HUES6 (cell line): ENCODE measurements at regions not wholly inside any gene's neighbourhood (a gene's known extent, or its start where the extent isn't known, plus 50 kb on each side); places are given as distances from the start of the nearest gene placed in this dataset.
"Not testable (repeated sequence)": the region's sequence is repeated elsewhere in the genome, so short reads cannot be mapped to it uniquely, and the experiment has no call there.

Experiments
- H3K27ac ChIP-seq: 2 replicates; pipeline ENCODE4 v1.7.0; 2013; ENCODE audit warnings: low read depth, mild to moderate bottlenecking, low read length, inconsistent platforms
- H3K27me3 ChIP-seq: 2 replicates; pipeline ENCODE4 v1.6.1; 2013; ENCODE audit warnings: low read length; ENCODE audit not compliant: control insufficient read depth, insufficient read depth
- H3K36me3 ChIP-seq: 2 replicates; pipeline ENCODE4 v1.6.1; 2013; ENCODE audit warnings: low read length; ENCODE audit not compliant: control insufficient read depth, insufficient read depth
- H3K4me1 ChIP-seq: 2 replicates; pipeline ENCODE4 v1.6.1; 2013; ENCODE audit warnings: low read length; ENCODE audit not compliant: control insufficient read depth, insufficient read depth
- H3K4me3 ChIP-seq: 2 replicates; pipeline ENCODE4 v1.5.1; 2013; ENCODE audit warnings: low read depth, low read length
- H3K9ac ChIP-seq: one replicate; pipeline ENCODE4 v1.6.1; 2013; ENCODE audit warnings: mild to moderate bottlenecking, low read length
- H3K9me3 ChIP-seq: 2 replicates; pipeline ENCODE4 v1.6.1; 2013; ENCODE audit warnings: low read depth, low read length; ENCODE audit not compliant: control insufficient read depth, insufficient read depth

- H3K4me1 ChIP-seq, result no peaks in the 10 kb centered on the region
- H3K9me3 ChIP-seq, result peaks cover 49% of the 10 kb centered on the region
- H3K4me3 ChIP-seq, result no peak overlapping the region
- H3K27me3 ChIP-seq, result no peaks in the 10 kb centered on the region
- H3K9ac ChIP-seq, result no peak overlapping the region
- no peaks in the 10 kb centered on the region for H3K36me3 ChIP-seq
- H3K27ac ChIP-seq, result no peak overlapping the region
Observed at GRCh38 chr10:123391275-123392028, 237.2 kb downstream of the BUB3 start.

- H3K9me3 ChIP-seq, result peaks cover 42% of the 10 kb centered on the region
- H3K36me3 ChIP-seq, result no peaks in the 10 kb centered on the region
- H3K27ac ChIP-seq, result no peak overlapping the region
- H3K9ac ChIP-seq, result no peak overlapping the region
- H3K27me3 ChIP-seq, result no peaks in the 10 kb centered on the region
- H3K4me1 ChIP-seq, result no peaks in the 10 kb centered on the region
- no peak overlapping the region for H3K4me3 ChIP-seq
Observed at GRCh38 chr10:123392182-123392963, 238.2 kb downstream of the BUB3 start.

- H3K4me3 ChIP-seq, result no peak overlapping the region
- H3K36me3 ChIP-seq, result no peaks in the 10 kb centered on the region
- no peaks in the 10 kb centered on the region for H3K4me1 ChIP-seq
- H3K9ac ChIP-seq, result no peak overlapping the region
- no peak overlapping the region for H3K27ac ChIP-seq
- no peaks in the 10 kb centered on the region for H3K27me3 ChIP-seq
- peaks cover 38% of the 10 kb centered on the region for H3K9me3 ChIP-seq
Observed at GRCh38 chr10:123393170-123393569, 239.0 kb downstream of the BUB3 start.

- H3K27me3 ChIP-seq, result no peaks in the 10 kb centered on the region
- no peaks in the 10 kb centered on the region for H3K4me1 ChIP-seq
- H3K9me3 ChIP-seq, result peaks cover 26% of the 10 kb centered on the region
- no peak overlapping the region for H3K9ac ChIP-seq
- no peak overlapping the region for H3K4me3 ChIP-seq
- no peak overlapping the region for H3K27ac ChIP-seq
- no peaks in the 10 kb centered on the region for H3K36me3 ChIP-seq
Observed at GRCh38 chr10:123394382-123394781, 240.2 kb downstream of the BUB3 start.

GRCh38 chr10:123395234-123395633 is 241.0 kb downstream of the BUB3 start:
- H3K9ac ChIP-seq, H3K27ac ChIP-seq, H3K27me3 ChIP-seq, H3K36me3 ChIP-seq, H3K4me1 ChIP-seq, H3K4me3 ChIP-seq: not testable (repeated sequence)
- H3K9me3 ChIP-seq, result peaks cover 20% of the 10 kb centered on the region

GRCh38 chr10:123395906-123396305 is 241.7 kb downstream of the BUB3 start:
- Histone ChIP-seq H3K27me3 (no peaks in the 10 kb centered on the region), H3K27ac (no peak overlapping the region), H3K4me1 (no peaks in the 10 kb centered on the region), H3K4me3 (no peak overlapping the region), H3K36me3 (no peaks in the 10 kb centered on the region), H3K9me3 (peaks cover 20% of the 10 kb centered on the region), H3K9ac (no peak overlapping the region)

GRCh38 chr10:123398180-123398591 is 244.0 kb downstream of the BUB3 start:
- Histone ChIP-seq H3K9ac (no peak overlapping the region), H3K27me3 (no peaks in the 10 kb centered on the region), H3K27ac (no peak overlapping the region), H3K4me3 (no peak overlapping the region), H3K36me3 (no peaks in the 10 kb centered on the region), H3K9me3 (peaks cover 22% of the 10 kb centered on the region), H3K4me1 (no peaks in the 10 kb centered on the region)

GRCh38 chr10:123398756-123399155 is 244.6 kb downstream of the BUB3 start:
- no peak overlapping the region for H3K27ac ChIP-seq
- no peaks in the 10 kb centered on the region for H3K27me3 ChIP-seq
- no peaks in the 10 kb centered on the region for H3K36me3 ChIP-seq
- peaks cover 28% of the 10 kb centered on the region for H3K9me3 ChIP-seq
- H3K9ac ChIP-seq, result no peak overlapping the region
- no peaks in the 10 kb centered on the region for H3K4me1 ChIP-seq
- H3K4me3 ChIP-seq, result no peak overlapping the region

- H3K9ac ChIP-seq, result no peak overlapping the region
Observed at GRCh38 chr10:123399276-123399839, 245.2 kb downstream of the BUB3 start.

GRCh38 chr10:123402021-123402420 is 247.8 kb downstream of the BUB3 start:
- Histone ChIP-seq H3K27me3 (no peaks in the 10 kb centered on the region), H3K4me1 (no peaks in the 10 kb centered on the region), H3K9me3 (peaks cover 26% of the 10 kb centered on the region), H3K9ac (no peak overlapping the region), H3K36me3 (no peaks in the 10 kb centered on the region), H3K27ac (no peak overlapping the region), H3K4me3 (no peak overlapping the region)

More at GRCh38 chr10:123399276-123399839, 245.2 kb downstream of the BUB3 start:
- Histone ChIP-seq H3K36me3 (no peaks in the 10 kb centered on the region), H3K27me3 (no peaks in the 10 kb centered on the region), H3K27ac (no peak overlapping the region), H3K4me3 (no peak overlapping the region), H3K4me1 (no peaks in the 10 kb centered on the region), H3K9me3 (peaks cover 28% of the 10 kb centered on the region)

GRCh38 chr10:123402656-123403055 is 248.5 kb downstream of the BUB3 start:
- H3K27ac ChIP-seq, result no peak overlapping the region
- no peaks in the 10 kb centered on the region for H3K4me1 ChIP-seq
- no peaks in the 10 kb centered on the region for H3K36me3 ChIP-seq
- peaks cover 26% of the 10 kb centered on the region for H3K9me3 ChIP-seq
- H3K9ac ChIP-seq, result no peak overlapping the region
- H3K27me3 ChIP-seq, result no peaks in the 10 kb centered on the region
- no peak overlapping the region for H3K4me3 ChIP-seq
